Osteocyte (in vitro differentiated cells): ENCODE measurements at regions not wholly inside any gene's neighbourhood (a gene's known extent, or its start where the extent isn't known, plus 50 kb on each side); places are given as distances from the start of the nearest gene placed in this dataset.

Experiments used
- DNase-seq: peaks from one replicate; pipeline ENCODE4 v3.0.0; 2021; ENCODE audit warnings: mixed read lengths; ENCODE audit not compliant: unreplicated experiment; ENCODE audit errors: extremely low spot score
- H3K27ac Mint-ChIP-seq: one replicate; pipeline ENCODE4 v1.8.0; 2021; ENCODE audit warnings: mild to moderate bottlenecking, mixed read lengths; ENCODE audit not compliant: unreplicated experiment
- H3K27me3 Mint-ChIP-seq: one replicate; pipeline ENCODE4 v1.8.0; 2021; ENCODE audit warnings: mixed read lengths; ENCODE audit not compliant: unreplicated experiment
- H3K36me3 Mint-ChIP-seq: one replicate; pipeline ENCODE4 v1.8.0; 2021; ENCODE audit warnings: mixed read lengths; ENCODE audit not compliant: unreplicated experiment
- H3K4me1 Mint-ChIP-seq: one replicate; pipeline ENCODE4 v1.8.0; 2021; ENCODE audit warnings: mixed read lengths; ENCODE audit not compliant: unreplicated experiment
- H3K4me3 Mint-ChIP-seq: one replicate; pipeline ENCODE4 v1.8.0; 2021; ENCODE audit warnings: mild to moderate bottlenecking, moderate library complexity, mixed read lengths; ENCODE audit not compliant: unreplicated experiment
- H3K9me3 Mint-ChIP-seq: one replicate; pipeline ENCODE4 v1.8.0; 2021; ENCODE audit warnings: mixed read lengths; ENCODE audit not compliant: unreplicated experiment
- TF ChIP-seq, protein P1 (sequence below): fragments of 200-600 bp; sonication (generic); IDR thresholded peaks from 2 replicates; pipeline ENCODE4 v1.5.0; 2021; ENCODE audit warnings: antibody characterized with exemption, mild to moderate bottlenecking, moderate library complexity

DNA sequence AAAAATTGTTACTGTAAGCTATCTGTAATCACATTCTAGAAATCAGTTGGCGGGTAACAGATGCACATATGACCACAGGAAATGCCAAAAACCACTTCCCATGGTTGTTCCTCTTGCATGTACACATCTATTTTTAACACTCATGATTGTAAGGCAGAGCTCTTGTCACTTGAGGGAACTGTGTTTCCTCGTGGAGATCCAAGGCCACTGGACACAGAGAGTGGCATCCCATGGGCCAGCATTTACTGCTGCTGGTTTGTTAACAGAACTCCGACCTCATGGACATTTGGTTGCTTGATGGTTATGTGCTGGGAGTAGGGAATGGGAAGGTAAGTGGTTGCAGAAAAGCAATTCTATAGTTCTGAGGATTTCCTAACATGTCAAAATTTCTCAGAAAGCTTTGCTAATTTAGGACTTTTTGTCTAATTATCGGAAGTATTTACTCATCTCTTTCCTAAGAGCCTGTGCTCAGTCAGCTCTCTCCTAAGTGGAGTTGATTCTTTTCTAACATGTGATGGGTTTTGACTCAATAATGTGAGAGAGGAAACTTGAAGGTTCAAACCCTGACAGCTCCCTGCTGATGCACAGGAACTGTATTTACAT, 202.0 kb upstream of the NR3C1 start:
- Mint-ChIP-seq H3K4me3 (no peak overlapping the region), H3K27ac (no peak overlapping the region), H3K4me1 (no peaks in the 10 kb centered on the region), H3K36me3 (no peaks in the 10 kb centered on the region), H3K9me3 (peaks cover 16% of the 10 kb centered on the region), H3K27me3 (peaks cover 4% of the 10 kb centered on the region)
- DNase-seq: no peak
- TF ChIP-seq, protein P1, sequence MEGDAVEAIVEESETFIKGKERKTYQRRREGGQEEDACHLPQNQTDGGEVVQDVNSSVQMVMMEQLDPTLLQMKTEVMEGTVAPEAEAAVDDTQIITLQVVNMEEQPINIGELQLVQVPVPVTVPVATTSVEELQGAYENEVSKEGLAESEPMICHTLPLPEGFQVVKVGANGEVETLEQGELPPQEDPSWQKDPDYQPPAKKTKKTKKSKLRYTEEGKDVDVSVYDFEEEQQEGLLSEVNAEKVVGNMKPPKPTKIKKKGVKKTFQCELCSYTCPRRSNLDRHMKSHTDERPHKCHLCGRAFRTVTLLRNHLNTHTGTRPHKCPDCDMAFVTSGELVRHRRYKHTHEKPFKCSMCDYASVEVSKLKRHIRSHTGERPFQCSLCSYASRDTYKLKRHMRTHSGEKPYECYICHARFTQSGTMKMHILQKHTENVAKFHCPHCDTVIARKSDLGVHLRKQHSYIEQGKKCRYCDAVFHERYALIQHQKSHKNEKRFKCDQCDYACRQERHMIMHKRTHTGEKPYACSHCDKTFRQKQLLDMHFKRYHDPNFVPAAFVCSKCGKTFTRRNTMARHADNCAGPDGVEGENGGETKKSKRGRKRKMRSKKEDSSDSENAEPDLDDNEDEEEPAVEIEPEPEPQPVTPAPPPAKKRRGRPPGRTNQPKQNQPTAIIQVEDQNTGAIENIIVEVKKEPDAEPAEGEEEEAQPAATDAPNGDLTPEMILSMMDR: no peak

- H3K4me3 Mint-ChIP-seq: no peak overlapping the region
- H3K27ac Mint-ChIP-seq: no peak overlapping the region
- TF ChIP-seq, protein P1: no peak
- H3K4me1 Mint-ChIP-seq: no peaks in the 10 kb centered on the region
- DNase-seq: no peak
- no peaks in the 10 kb centered on the region for H3K36me3 Mint-ChIP-seq
- H3K9me3 Mint-ChIP-seq: peaks cover 4% of the 10 kb centered on the region
- H3K27me3 Mint-ChIP-seq: no peaks in the 10 kb centered on the region
These were observed 198.4 kb upstream of the NR3C1 start for GRCh38 chr5:143601917-143602333.

- no peak overlapping the region for H3K27ac Mint-ChIP-seq
- no peak for DNase-seq
- H3K36me3 Mint-ChIP-seq: no peaks in the 10 kb centered on the region
- H3K9me3 Mint-ChIP-seq: peaks cover 4% of the 10 kb centered on the region
- no peaks in the 10 kb centered on the region for H3K27me3 Mint-ChIP-seq
- TF ChIP-seq, protein P1: no peak
- peaks cover 2% of the 10 kb centered on the region for H3K4me1 Mint-ChIP-seq
- H3K4me3 Mint-ChIP-seq: no peak overlapping the region
These were observed 197.9 kb upstream of the NR3C1 start for GRCh38 chr5:143601357-143601756.

DNA sequence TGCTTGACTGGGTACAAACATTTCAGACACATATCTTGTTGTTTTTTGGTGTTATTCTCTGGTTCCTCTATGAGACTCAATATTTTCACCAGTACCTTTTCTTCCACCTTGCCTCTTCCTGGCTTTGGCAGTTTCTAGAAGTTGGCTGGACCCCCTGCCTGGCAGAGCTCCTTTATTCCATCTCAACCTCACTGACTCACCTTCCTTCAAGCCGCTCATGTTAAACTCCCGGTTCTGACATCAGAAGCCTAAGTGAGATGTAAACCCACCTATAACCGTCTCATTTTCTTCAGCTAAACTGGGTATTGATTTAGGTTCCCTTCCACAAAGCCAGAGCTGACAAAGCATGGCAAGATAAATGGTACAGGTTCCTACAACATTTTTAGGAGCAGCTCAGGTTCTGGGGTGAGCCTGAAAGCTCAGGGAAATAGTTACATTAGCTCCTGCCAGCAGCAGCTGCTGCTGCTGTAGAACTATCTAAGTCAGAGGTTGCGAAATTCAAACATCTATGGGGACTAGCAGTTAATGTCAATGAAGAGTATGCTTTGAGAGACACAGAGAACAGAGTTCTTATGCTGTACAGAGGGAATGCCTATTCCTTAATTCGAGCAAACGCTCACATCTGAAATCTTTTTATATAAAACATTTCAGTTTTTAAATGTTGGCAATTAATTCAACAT, 197.1 kb upstream of the NR3C1 start:
- DNase-seq: no peak
- TF ChIP-seq, protein P1: no peak
- peaks cover 6% of the 10 kb centered on the region for H3K4me1 Mint-ChIP-seq
- H3K27ac Mint-ChIP-seq: no peak overlapping the region
- no peaks in the 10 kb centered on the region for H3K27me3 Mint-ChIP-seq
- no peaks in the 10 kb centered on the region for H3K36me3 Mint-ChIP-seq
- no peak overlapping the region for H3K4me3 Mint-ChIP-seq
- peaks cover 4% of the 10 kb centered on the region for H3K9me3 Mint-ChIP-seq

DNA sequence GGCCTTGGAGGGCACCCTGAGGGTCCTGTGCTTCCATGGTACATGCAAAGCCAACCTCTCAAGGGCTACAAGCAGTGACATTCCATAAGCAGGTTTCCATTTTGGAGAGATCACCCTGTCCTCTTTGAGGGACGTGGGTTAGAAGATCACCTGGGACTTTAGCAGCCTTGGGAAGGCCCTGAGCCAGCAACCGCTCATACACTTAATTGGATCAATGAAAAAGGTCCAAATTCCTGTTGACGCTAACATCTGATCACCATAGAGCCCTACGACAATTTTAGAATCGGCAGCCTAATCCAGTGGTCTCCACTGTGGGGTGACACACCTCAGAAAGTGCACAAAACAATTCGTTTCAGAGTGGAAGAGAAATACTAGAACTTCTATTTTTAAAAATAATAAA, 196.0 kb upstream of the NR3C1 start:
- Mint-ChIP-seq H3K27ac (no peak overlapping the region), H3K36me3 (no peaks in the 10 kb centered on the region), H3K4me1 (peaks cover 7% of the 10 kb centered on the region), H3K4me3 (no peak overlapping the region), H3K27me3 (no peaks in the 10 kb centered on the region), H3K9me3 (peaks cover 4% of the 10 kb centered on the region)
- no peak for DNase-seq
- TF ChIP-seq, protein P1: no peak
